Lung microvascular endothelial cell (primary cell): ENCODE measurements at regions not wholly inside any gene's neighbourhood (a gene's known extent, or its start where the extent isn't known, plus 50 kb on each side); places are given as distances from the start of the nearest gene placed in this dataset.

Source experiments
- DNase-seq, 2 donors: peaks; one replicate each; pipeline versions ENCODE4 v3.0.0 to v3.0.0-alpha.2; 2010; ENCODE audit warnings: low read depth in 2 of 2

GRCh38 chr1:227450489-227450888 lies 112.9 kb upstream of the ZNF678 start:
- no peak for DNase-seq

GRCh38 chr1:227449741-227450441 lies 113.5 kb upstream of the ZNF678 start:
- DNase-seq = no peak

DNA sequence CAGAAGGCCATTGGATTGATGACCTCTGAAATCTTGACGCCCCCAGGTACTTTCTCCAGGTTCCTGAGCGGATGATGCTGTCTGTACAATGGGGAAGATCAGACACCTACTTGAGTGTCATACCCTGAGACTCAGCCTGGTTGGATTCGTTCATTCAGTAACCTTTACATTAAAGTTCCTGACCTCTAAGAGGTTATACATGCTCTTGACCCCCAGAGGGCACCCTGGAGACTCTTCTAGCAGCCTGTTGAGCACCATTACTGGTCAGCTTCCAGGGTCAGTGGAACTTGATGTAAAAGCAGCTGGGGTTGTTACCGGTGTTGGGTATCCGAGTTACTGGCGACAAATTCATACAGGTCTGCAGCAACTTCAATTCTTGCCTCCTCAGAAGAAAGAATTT lies 114.3 kb upstream of the ZNF678 start:
- peak in 1 of 2 donors; percentile 43 for DNase-seq

GRCh38 chr1:227447531-227447990 lies 115.8 kb upstream of the ZNF678 start:
- DNase-seq = peak; percentile 66 to 72

DNA sequence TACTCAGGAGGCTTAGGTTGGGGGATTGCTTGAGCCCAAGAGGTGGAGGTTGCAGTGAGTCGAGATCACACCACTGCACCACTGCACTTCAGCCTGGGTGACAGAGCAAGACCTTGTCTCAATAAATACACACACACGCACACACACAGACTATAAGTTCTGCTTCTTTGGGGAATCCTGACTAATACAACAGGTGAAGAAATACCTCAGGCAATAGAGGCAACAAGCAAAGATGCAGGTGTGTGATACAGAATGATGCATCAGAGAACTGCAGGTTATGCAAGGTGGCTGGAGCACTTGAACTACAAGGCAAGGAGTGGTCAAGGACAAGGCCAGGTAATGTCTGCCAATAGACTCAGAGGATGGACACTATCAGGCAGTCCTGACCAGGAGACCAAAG lies 117.6 kb upstream of the ZNF678 start:
- DNase-seq = no peak

- no peak for DNase-seq
These were observed 118.2 kb upstream of the ZNF678 start for GRCh38 chr1:227445092-227445674.

DNA sequence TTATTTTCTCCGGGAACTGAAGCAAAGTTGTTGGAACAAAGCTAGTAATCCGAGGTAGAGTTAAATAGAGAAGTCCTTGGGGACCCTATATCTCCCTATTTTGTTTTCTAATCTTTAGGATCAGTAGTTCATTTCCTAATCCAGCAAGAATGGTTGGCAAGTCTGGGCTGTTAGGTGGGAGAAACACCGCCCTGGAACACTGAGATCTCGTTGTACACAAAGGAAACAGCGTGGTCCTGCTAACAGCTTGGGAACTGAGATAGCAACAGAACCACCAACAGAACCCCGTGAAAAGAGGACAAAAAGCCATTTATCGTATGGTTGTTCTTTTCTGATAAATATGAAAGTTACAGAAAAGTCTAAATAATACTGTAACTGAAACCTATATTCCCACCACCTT lies 121.9 kb upstream of the CDC42BPA start:
- DNase-seq = peak in 1 of 2 donors; percentile 25

- peak; percentile 79 to 80 for DNase-seq
These were observed 119.3 kb upstream of the CDC42BPA start for GRCh38 chr1:227437495-227438008.

- DNase-seq = no peak
These were observed 116.6 kb upstream of the CDC42BPA start for GRCh38 chr1:227434808-227435444.

DNA sequence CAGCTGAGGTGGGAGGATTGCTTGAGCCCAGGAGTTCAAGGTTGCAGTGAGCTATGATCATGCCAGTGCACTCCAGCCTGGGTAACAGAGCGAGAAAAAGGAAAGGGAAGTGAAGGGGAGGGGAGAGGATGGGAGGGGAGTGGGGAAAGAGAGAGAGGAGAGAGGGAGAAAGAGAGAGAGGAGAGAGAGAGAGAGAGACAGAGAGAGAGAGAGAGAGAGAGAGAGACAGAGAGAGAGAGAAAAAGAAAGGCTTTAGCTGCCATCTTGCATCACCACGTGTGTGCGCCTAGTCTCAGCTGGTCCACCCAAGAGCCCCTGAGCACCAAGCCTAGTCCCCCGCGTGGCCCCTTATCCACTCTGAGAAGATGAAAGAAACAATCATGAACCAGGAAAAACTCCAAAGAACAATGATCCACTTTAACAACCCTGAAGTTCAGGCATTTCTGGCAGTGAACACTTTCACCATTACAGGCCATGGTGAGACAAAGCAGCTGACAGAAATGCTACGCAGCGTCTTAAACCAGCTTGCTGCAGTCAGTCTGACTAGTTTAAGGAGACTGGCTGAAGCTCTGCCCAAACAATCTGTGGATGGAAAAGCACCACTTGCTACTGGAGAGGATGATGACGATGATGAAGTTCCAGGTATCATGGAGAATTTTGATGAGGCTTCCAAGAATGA lies 115.5 kb upstream of the CDC42BPA start:
- DNase-seq = no peak

- no peak for DNase-seq
These were observed 114.7 kb upstream of the CDC42BPA start for GRCh38 chr1:227432981-227433380.

GRCh38 chr1:227432181-227432535 lies 113.9 kb upstream of the CDC42BPA start:
- DNase-seq = no peak

DNA sequence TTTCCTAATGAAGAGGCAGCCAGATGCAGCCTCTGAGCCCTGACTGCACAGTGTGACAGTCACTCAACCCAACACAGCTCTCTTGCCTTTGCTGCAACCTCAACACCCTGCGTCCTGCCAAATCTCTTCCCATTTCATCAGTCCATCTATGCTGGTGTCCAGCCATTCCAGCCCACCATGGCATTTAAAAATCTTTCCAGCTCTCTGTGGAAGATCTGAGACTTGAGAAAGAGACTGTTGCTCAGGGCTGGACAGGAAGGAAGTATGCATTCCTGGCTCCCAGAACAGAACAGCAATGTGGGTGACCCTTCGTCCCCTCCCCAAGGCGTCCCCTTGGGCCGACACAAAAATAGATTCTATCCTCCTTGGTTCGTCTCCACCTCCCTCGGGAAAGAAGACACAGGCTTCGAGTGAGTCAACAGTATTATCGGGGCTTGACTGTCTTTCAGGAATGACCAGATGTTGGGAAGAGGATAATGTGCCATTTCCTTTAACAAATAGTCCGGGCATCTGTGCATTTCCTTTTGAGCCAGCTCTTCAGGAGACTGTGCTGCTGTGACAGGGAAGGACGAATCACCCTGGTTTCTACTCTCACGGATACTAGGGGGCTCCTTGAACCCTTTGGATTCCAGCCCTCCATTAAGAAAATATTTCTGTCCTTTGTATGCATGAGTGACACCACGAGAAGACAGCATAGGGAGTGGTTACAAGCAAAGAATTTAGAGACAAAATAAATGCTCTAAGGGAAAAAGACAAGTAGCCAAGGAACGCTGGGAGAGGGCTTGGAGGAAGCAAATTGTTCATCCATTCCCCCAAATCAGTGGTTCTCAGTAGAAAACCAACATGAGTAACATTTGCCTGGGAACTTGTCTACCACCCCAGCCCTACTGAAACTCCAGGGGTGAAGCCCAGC lies 111.4 kb upstream of the CDC42BPA start:
- peak; percentile 53 to 80 for DNase-seq

GRCh38 chr1:227428803-227429202 lies 110.5 kb upstream of the CDC42BPA start:
- peak; percentile 78 to 97 for DNase-seq

- DNase-seq = no peak
These were observed 109.1 kb upstream of the CDC42BPA start for GRCh38 chr1:227427411-227427810.

DNA sequence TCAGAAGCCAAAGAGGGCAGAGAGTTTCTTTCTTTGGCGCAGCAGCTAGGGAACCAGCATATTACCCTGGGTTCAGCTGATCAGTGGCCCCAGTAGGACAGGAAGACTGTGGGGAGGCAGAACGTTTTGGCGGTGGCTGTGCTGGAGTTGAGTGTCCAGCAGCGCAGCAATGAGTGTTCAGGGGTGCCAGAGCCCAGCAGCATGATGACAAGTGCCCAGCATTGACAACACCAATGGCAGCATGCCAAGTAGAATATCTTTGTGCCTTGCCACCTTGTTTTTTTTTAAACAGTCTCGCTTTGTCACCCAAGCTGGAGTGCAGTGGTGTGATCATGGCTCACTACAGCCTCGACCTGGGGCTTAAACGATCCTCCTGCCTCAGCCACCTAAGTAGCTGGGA lies 106.7 kb upstream of the CDC42BPA start:
- no peak for DNase-seq

DNA sequence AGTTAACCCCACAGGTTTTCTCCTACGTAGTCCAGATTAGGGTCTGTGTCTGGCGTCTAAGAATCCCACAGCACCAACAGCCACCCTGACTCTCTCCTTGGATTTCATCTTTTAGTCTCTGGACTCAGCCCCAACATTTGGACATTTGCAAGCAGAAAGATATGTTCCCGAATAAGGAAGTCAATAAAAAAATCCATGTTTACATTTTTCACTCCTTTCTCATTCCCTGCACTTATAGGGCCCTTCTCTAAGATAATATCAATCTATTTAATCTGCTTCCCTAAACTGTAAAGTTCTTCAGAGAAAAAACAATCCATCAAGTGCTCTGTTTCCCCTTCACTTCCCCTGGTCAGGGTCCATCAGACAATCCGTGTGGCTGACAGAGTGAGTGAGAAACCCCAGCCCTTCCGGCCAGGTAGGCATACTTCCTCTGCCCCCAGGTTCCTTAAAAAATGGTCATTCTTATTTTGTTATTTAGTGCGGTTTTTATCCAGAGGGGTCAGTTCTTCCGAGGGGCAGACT lies 105.9 kb upstream of the CDC42BPA start:
- no peak for DNase-seq

GRCh38 chr1:227422581-227422980 lies 104.3 kb upstream of the CDC42BPA start:
- no peak for DNase-seq

GRCh38 chr1:227420147-227420546 lies 101.9 kb upstream of the CDC42BPA start:
- DNase-seq = no peak

- no peak for DNase-seq
These were observed 99.6 kb upstream of the CDC42BPA start for GRCh38 chr1:227417756-227418480.
